ENCODE measurements at regions not wholly inside any gene's neighbourhood (a gene's known extent, or its start where the extent isn't known, plus 50 kb on each side); places are given as distances from the start of the nearest gene placed in this dataset.

DNA sequence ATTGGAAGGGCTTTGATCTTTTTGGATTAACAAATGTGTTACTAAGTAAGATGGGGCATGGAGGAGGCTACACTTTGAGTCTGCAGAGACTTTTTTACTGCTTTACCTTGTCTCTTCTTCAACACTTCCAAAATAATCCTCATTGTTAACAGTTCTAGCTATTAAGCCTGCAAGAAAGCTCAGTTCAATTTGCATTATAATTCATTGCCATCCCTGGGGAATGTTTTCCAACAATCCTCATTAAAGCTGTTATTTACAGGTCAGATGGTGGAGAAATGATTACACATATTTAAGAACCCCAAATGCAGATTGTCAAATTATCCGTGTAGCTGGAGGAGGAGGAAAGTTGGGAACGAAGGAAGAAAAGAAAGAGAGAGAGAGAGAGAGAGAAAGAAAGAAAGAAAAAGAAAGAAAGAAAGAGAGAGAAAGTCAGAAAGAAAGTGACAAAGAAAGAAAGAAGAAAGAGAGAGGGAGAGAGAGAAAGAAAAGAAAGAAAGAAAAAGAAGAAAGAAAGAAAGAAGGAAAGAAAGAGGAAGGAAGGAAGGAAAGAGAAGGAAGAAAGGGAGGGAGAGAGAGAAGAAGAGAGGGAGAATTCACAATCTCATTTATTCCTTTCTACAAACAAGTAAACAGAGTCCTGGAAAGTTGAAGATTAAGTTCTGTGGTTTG lies 443.9 kb downstream of the INSC start:
- Histone ChIP-seq H3K36me3 (ENCODE audit: control insufficient read depth, insufficient read depth, low read length) (no peaks in the 10 kb centered on the region), H3K9me1 (ENCODE audit: control insufficient read depth, insufficient read depth, low read length) (no peaks in the 10 kb centered on the region), H2AFZ (ENCODE audit: low read depth, low read length) (no peak overlapping the region), H3K4me1 (replicated peaks in 1 of 2; ENCODE audit: control insufficient read depth in 2 of 2, insufficient read depth in 2 of 2, low read length in 2 of 2) (no peaks in the 10 kb centered on the region; a peak in 1 of 5 replicates), H3K4me2 (ENCODE audit: insufficient read depth, low read length) (no peak overlapping the region), H3K79me2 (ENCODE audit: control insufficient read depth, insufficient read depth, low read length) (no peaks in the 10 kb centered on the region), H3K27me3 (ENCODE audit: control insufficient read depth in 2 of 2, insufficient read depth in 2 of 2, low read length in 2 of 2) (peaks cover 0 to 23% of the 10 kb centered on the region in 2 experiments; a peak in 2 of 5 replicates), H4K20me1 (replicated peaks; ENCODE audit: control insufficient read depth, insufficient read depth, low read length) (no peaks in the 10 kb centered on the region), H3K4me3 (no peak overlapping the region), H3K9me3 (replicated peaks; ENCODE audit: control insufficient read depth, insufficient read depth, low read depth, low read length) (no peaks in the 10 kb centered on the region), H3K9ac (ENCODE audit: insufficient read depth in 1 of 2, low read depth in 2 of 2, low read length in 2 of 2) (no peak overlapping the region), H3K27ac (ENCODE audit: extremely low read depth, low read depth, low read length) (no peak overlapping the region)
- in situ Hi-C loops (cut with MboI) (no loop called here), intact Hi-C loops (cut with micrococcal nuclease) (no loop called here)
- no TSS peak for BruUV-seq (replicated peaks)
- POLR2A ChIA-PET, result no interaction called here
- ATAC-seq (no peak), DNase-seq (ENCODE audit: extremely low read depth in 1 of 4, low spot score in 3 of 4) (no peak), FAIRE-seq (no peak)
- TF ChIP-seq TGIF2 (CRISPR knock-in tag; IDR thresholded peaks at IDR 0.05), result no peak
- TF ChIP-seq, protein P1, sequence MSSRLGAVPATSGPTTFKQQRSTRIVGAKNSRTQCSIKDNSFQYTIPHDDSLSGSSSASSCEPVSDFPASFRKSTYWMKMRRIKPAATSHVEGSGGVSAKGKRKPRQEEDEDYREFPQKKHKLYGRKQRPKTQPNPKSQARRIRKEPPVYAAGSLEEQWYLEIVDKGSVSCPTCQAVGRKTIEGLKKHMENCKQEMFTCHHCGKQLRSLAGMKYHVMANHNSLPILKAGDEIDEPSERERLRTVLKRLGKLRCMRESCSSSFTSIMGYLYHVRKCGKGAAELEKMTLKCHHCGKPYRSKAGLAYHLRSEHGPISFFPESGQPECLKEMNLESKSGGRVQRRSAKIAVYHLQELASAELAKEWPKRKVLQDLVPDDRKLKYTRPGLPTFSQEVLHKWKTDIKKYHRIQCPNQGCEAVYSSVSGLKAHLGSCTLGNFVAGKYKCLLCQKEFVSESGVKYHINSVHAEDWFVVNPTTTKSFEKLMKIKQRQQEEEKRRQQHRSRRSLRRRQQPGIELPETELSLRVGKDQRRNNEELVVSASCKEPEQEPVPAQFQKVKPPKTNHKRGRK (tag; IDR thresholded peaks at IDR 0.05), result peak; percentile 58
- TF ChIP-seq ZFX (CRISPR knock-in tag; IDR thresholded peaks at IDR 0.05), result no peak
- TF ChIP-seq, protein P2, sequence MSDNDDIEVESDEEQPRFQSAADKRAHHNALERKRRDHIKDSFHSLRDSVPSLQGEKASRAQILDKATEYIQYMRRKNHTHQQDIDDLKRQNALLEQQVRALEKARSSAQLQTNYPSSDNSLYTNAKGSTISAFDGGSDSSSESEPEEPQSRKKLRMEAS (CRISPR knock-in tag; IDR thresholded peaks at IDR 0.05), result no peak
- TF ChIP-seq, protein P3, sequence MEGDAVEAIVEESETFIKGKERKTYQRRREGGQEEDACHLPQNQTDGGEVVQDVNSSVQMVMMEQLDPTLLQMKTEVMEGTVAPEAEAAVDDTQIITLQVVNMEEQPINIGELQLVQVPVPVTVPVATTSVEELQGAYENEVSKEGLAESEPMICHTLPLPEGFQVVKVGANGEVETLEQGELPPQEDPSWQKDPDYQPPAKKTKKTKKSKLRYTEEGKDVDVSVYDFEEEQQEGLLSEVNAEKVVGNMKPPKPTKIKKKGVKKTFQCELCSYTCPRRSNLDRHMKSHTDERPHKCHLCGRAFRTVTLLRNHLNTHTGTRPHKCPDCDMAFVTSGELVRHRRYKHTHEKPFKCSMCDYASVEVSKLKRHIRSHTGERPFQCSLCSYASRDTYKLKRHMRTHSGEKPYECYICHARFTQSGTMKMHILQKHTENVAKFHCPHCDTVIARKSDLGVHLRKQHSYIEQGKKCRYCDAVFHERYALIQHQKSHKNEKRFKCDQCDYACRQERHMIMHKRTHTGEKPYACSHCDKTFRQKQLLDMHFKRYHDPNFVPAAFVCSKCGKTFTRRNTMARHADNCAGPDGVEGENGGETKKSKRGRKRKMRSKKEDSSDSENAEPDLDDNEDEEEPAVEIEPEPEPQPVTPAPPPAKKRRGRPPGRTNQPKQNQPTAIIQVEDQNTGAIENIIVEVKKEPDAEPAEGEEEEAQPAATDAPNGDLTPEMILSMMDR (IDR thresholded peaks at IDR 0.05 in 2 of 3, conservative IDR thresholded peaks at IDR 0.05 in 1 of 3; ENCODE audit: insufficient read depth in 2 of 3, low read depth in 1 of 3, low read length in 3 of 3), result no peak
- TF ChIP-seq HNRNPUL1 (IDR thresholded peaks at IDR 0.05; ENCODE audit: low read length), result no peak
- CTCF ChIA-PET (ENCODE audit: low intra/inter-chr PET ratio), result no interaction called here
- WGBS (ENCODE audit: insufficient coverage, low coverage, missing lambda C conversion rate), result 0% methylated on average over 2 of the region's 2 CpGs
